Uterus (tissue), 2 donors: ENCODE measurements at regions not wholly inside any gene's neighbourhood (a gene's known extent, or its start where the extent isn't known, plus 50 kb on each side); places are given as distances from the start of the nearest gene placed in this dataset.

Experiments
- CTCF ChIP-seq, 4 experiments: fragments of 200-600 bp in 2 of 4; fragments of 450-650 bp in 2 of 4; sonication (generic) in 2 of 4; IDR thresholded peaks; one replicate each; pipeline ENCODE4 v1.5.1; 2016 to 2019; ENCODE audit warnings: antibody characterized with exemption in 4 of 4, mild to moderate bottlenecking in 2 of 4, moderate library complexity in 1 of 4
- POLR2A ChIP-seq, 2 donors: fragments of 450-650 bp; IDR thresholded peaks; one replicate each; pipeline ENCODE4 v1.6.1; 2016; ENCODE audit warnings: antibody characterized with exemption in 2 of 2, mild to moderate bottlenecking in 1 of 2, moderate library complexity in 1 of 2

DNA sequence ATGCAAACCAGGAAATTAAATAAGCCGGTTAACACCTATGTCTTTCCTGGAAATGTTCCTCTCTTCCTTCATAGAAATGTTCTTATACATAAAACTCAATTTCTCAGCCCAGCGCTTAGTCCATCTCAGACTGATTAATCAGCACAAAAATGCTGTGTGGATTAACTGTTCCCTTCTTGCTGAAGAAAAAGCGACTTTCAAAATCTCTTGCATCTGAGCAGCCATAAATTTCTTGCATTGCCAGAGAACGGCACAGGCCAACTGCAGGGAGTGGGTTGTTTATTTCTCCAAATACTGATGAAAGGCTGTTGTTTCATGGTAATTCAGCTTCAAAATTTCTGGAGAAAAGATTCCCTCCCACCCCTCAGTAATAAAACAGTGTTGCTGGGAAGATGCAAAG, 517.6 kb downstream of the BTBD3 start:
- TF ChIP-seq CTCF (IDR thresholded peaks at IDR 0.05) (no peak), POLR2A (IDR thresholded peaks at IDR 0.05) (no peak)
